ENCODE measurements at regions not wholly inside any gene's neighbourhood (a gene's known extent, or its start where the extent isn't known, plus 50 kb on each side); places are given as distances from the start of the nearest gene placed in this dataset.

DNA sequence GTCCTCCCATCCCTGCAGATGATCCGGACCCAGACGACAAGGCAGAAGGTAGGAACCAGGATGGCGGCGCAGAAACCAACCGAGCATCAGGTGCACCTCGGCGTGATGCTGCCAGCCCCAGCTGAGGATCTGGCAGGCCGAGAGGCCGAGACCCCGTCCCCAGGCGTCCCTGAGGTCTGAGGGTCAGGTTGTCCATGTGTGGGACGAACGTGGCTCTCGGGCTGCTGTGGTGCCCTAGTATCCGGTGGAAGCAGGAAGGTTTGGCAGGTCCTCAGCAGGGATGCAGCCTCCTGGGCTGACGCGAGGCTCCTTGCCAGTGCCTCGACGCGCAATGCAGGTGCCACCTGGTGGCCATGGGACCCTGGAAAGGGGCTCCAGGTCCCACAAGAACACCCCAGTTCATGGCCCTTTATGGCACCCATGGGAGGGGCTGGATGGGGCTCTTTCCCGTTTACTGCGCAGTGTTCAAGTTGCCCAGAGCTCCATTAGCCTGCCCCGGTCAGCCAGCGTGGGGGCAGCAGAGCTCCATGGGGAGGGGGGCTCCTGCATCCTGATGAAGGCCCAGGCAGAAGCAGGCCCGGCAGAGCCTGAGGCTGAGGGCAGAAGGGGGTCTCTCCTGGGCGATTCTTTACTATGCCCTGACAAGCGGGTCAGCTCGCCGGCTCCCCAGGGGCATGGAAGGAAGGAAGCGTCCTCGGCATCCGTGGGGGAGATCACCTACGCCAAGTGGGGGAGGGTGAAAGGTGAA, 129.9 kb downstream of the CTTN start:
- Histone ChIP-seq H3K9me3 (ENCODE audit: control insufficient read depth in 1 of 2, low read length in 2 of 2) (no peaks in the 10 kb centered on the region), H3K27ac (ENCODE audit: low read depth, low read length) (no peak overlapping the region), H3K9ac (ENCODE audit: low read depth in 1 of 2, low read length in 2 of 2) (no peak overlapping the region), H3K27me3 (ENCODE audit: control insufficient read depth in 1 of 2, insufficient read depth in 2 of 2, low read length in 2 of 2) (no peaks in the 10 kb centered on the region), H3K36me3 (ENCODE audit: control insufficient read depth in 1 of 2, insufficient read depth in 2 of 2, low read length in 2 of 2) (no peaks in the 10 kb centered on the region), H3K4me1 (ENCODE audit: control insufficient read depth in 1 of 2, insufficient read depth in 2 of 2, low read length in 2 of 2) (no peaks in the 10 kb centered on the region), H3K4me3 (ENCODE audit: low read depth in 1 of 2, low read length in 2 of 2) (no peak overlapping the region)

DNA sequence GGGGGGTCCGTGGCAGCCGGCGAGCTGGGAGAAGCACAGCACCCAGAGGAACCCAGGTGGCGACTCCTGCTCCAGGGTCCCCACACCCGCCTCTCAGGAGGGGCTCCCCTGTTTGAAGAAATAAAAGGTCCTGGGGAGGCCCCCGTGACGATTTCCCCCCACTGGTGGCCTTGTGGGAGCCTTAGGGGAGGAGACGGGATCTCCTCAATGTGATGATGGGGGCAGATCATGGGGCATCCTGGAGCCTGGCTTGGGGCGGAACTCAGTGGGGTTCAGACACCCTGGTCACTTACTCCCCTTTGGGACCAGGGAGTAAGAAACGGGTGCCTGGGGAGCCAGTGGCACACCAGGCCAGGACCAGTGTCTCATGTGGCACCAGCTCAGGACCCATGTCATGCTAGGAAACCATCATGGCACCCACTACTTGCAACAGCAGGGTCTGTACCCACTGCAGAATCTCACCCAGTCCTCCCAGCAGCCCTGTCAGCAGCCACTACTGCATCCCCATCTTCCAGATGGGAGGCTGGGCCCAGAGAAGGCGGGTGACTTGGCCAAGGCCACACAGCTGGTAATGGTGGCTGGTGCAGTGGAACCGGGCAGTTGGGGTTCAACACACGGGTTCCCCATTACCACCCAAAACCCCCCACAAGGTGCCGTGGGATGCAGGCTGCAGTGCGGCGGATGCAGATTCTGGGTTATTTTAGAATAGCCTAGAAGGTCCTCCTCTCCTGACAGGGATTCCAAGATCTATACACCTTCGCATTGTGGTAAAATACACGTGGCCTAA, 130.7 kb downstream of the CTTN start:
- Histone ChIP-seq H3K27ac (ENCODE audit: low read depth, low read length) (no peak overlapping the region), H3K9me3 (ENCODE audit: control insufficient read depth in 1 of 2, low read length in 2 of 2) (no peaks in the 10 kb centered on the region), H3K9ac (ENCODE audit: low read depth in 1 of 2, low read length in 2 of 2) (no peak overlapping the region), H3K27me3 (ENCODE audit: control insufficient read depth in 1 of 2, insufficient read depth in 2 of 2, low read length in 2 of 2) (no peaks in the 10 kb centered on the region), H3K4me1 (ENCODE audit: control insufficient read depth in 1 of 2, insufficient read depth in 2 of 2, low read length in 2 of 2) (no peaks in the 10 kb centered on the region), H3K36me3 (ENCODE audit: control insufficient read depth in 1 of 2, insufficient read depth in 2 of 2, low read length in 2 of 2) (no peaks in the 10 kb centered on the region), H3K4me3 (ENCODE audit: low read depth in 1 of 2, low read length in 2 of 2) (no peak overlapping the region)

DNA sequence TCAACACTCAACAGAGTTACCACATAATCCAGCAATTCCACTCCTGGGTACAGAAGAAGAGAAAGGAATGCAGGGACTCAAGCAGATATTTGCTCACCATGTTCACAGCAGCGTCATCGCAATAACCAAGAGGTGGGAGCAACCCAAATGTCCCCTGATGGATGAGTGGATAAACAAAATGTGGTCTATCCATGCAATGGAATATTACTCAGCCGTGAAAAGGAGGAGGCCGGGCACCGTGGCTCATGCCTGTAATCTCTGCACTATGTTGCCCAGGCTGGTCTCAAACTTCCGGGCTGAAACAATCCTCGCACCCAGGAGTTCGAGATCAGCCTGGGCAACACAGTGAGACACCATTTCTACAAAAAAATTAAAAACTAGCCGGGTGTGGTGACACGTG, 131.7 kb downstream of the CTTN start:
- no peaks in the 10 kb centered on the region for H3K4me1 ChIP-seq (ENCODE audit: control insufficient read depth in 1 of 2, insufficient read depth in 2 of 2, low read length in 2 of 2)
- no peak overlapping the region for H3K9ac ChIP-seq (ENCODE audit: low read depth in 1 of 2, low read length in 2 of 2)
- peaks cover 0 to 2% of the 10 kb centered on the region in 2 donors for H3K9me3 ChIP-seq (ENCODE audit: control insufficient read depth in 1 of 2, low read length in 2 of 2)
- no peak overlapping the region for H3K27ac ChIP-seq (ENCODE audit: low read depth, low read length)
- H3K36me3 ChIP-seq (ENCODE audit: control insufficient read depth in 1 of 2, insufficient read depth in 2 of 2, low read length in 2 of 2), result no peaks in the 10 kb centered on the region
- H3K4me3 ChIP-seq (ENCODE audit: low read depth in 1 of 2, low read length in 2 of 2), result no peak overlapping the region
- no peaks in the 10 kb centered on the region for H3K27me3 ChIP-seq (ENCODE audit: control insufficient read depth in 1 of 2, insufficient read depth in 2 of 2, low read length in 2 of 2)

DNA sequence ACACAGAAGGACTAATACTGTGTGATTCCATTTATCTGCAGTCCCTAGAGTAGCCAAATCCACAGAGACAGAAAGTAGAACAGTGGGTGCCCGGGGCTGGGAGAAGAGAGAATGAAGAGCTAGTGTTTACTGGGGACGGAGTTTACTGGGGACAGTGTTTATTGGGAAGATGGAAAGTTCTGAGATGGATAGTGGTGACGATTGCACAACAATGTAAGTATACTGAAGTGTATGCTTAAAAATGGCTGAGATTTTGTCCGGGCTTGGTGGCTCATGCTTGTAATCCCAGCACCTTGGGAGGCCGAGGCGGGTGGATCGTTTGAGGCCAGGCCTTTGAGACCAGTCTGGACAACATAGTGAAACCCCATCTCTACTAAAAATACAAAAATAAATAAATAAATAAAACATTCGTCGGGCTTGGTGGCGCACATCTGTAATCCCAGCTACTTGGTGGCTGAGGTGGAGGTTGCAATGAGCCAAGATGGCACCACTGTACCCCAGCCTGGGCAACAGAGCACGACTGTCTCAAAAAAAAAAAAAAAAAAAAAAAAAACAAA, 132.4 kb downstream of the CTTN start:
- Histone ChIP-seq H3K27ac (ENCODE audit: low read depth, low read length) (no peak overlapping the region), H3K36me3 (ENCODE audit: control insufficient read depth in 1 of 2, insufficient read depth in 2 of 2, low read length in 2 of 2) (no peaks in the 10 kb centered on the region), H3K27me3 (ENCODE audit: control insufficient read depth in 1 of 2, insufficient read depth in 2 of 2, low read length in 2 of 2) (no peaks in the 10 kb centered on the region), H3K9ac (ENCODE audit: low read depth in 1 of 2, low read length in 2 of 2) (no peak overlapping the region), H3K9me3 (ENCODE audit: control insufficient read depth in 1 of 2, low read length in 2 of 2) (peaks cover 0 to 2% of the 10 kb centered on the region in 2 donors), H3K4me3 (ENCODE audit: low read depth in 1 of 2, low read length in 2 of 2) (no peak overlapping the region), H3K4me1 (ENCODE audit: control insufficient read depth in 1 of 2, insufficient read depth in 2 of 2, low read length in 2 of 2) (no peaks in the 10 kb centered on the region)

DNA sequence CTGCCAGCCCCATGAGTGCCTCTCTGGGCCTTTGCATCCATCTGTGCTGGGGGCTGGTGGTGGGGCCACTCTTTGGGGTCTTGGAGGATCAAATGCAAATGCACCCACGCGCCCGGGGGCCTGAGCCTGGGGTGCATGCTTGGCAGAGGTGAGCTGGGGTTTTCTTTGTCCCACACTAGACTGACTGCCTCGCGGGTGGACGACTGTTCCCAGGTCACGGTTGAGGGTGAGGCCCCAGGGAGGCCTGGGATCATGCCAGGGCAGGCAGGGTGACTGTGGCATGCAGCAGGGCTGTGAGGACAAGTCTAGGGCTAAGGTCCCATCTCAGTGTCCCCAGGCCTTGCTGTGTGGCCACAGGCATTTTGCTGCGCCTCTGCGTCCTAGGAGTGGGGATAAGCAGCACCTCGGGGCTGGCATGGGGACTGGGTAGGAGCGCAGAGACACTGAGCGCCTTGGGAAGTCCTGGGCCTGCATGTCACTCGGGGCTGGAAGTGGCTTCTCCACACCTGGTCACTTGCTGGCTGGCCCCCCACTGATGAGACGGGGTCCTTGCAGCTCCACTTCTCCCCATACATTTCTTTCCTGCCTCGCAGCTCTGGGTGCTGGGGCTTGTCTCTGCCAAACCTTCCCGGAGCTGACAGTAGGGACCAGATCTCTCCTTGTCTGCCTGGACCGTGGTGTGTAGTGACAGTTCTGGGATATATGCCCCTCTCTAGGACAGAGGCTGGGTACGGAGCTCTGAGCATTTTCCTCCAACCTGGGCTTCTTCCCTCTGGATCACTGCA, 133.1 kb downstream of the CTTN start:
- Histone ChIP-seq H3K9me3 (ENCODE audit: control insufficient read depth in 1 of 2, low read length in 2 of 2) (peaks cover 0 to 2% of the 10 kb centered on the region in 2 donors), H3K27ac (ENCODE audit: low read depth, low read length) (no peak overlapping the region), H3K4me3 (ENCODE audit: low read depth in 1 of 2, low read length in 2 of 2) (no peak overlapping the region), H3K9ac (ENCODE audit: low read depth in 1 of 2, low read length in 2 of 2) (no peak overlapping the region), H3K27me3 (ENCODE audit: control insufficient read depth in 1 of 2, insufficient read depth in 2 of 2, low read length in 2 of 2) (no peaks in the 10 kb centered on the region), H3K36me3 (ENCODE audit: control insufficient read depth in 1 of 2, insufficient read depth in 2 of 2, low read length in 2 of 2) (no peaks in the 10 kb centered on the region), H3K4me1 (ENCODE audit: control insufficient read depth in 1 of 2, insufficient read depth in 2 of 2, low read length in 2 of 2) (no peaks in the 10 kb centered on the region)

DNA sequence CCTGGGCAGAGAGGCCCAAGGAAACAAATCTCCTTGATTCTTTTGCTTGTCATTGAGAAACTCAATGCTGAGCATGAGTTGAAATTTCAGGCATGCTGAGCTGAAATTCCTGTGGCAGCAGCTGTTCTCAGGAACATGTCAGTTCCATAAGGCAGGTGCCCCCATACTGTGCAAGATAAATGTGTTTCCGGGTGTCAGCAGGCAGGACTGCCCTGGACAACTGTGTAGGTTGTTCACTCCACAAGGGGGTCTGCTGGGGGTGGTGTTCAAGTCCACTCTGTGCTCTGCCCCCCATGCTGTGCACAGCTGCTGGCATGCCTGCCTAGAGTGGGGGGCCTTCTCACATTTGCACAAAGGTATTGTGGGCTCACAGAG, 133.7 kb downstream of the CTTN start:
- Histone ChIP-seq H3K9ac (ENCODE audit: low read depth in 1 of 2, low read length in 2 of 2) (no peak overlapping the region), H3K27me3 (ENCODE audit: control insufficient read depth in 1 of 2, insufficient read depth in 2 of 2, low read length in 2 of 2) (no peaks in the 10 kb centered on the region), H3K4me1 (ENCODE audit: control insufficient read depth in 1 of 2, insufficient read depth in 2 of 2, low read length in 2 of 2) (no peaks in the 10 kb centered on the region), H3K9me3 (ENCODE audit: control insufficient read depth in 1 of 2, low read length in 2 of 2) (peaks cover 0 to 2% of the 10 kb centered on the region in 2 donors), H3K36me3 (ENCODE audit: control insufficient read depth in 1 of 2, insufficient read depth in 2 of 2, low read length in 2 of 2) (no peaks in the 10 kb centered on the region), H3K4me3 (ENCODE audit: low read depth in 1 of 2, low read length in 2 of 2) (no peak overlapping the region), H3K27ac (ENCODE audit: low read depth, low read length) (no peak overlapping the region)

DNA sequence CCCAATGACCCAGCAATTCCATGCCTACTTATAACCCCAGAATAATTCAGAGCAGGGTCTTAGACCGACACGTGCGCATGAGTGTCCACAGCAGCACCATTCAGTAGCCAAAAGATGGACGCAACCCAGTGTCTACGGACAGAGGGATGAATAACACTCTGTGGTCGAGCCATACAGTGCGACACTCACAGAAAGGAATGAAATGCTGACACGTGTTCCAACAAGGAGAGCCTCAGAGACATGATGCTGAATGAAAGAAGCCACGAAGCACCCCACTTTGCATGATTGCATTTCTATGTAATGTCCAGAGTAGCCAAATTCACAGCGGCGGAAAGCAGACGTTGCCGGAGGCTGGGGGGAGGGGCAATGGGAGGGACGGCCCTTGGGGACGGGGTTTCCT, 134.4 kb downstream of the CTTN start:
- H3K4me3 ChIP-seq (ENCODE audit: low read depth in 1 of 2, low read length in 2 of 2), result no peak overlapping the region
- peaks cover 0 to 2% of the 10 kb centered on the region in 2 donors for H3K9me3 ChIP-seq (ENCODE audit: control insufficient read depth in 1 of 2, low read length in 2 of 2)
- no peak overlapping the region for H3K9ac ChIP-seq (ENCODE audit: low read depth in 1 of 2, low read length in 2 of 2)
- H3K27me3 ChIP-seq (ENCODE audit: control insufficient read depth in 1 of 2, insufficient read depth in 2 of 2, low read length in 2 of 2), result no peaks in the 10 kb centered on the region
- no peaks in the 10 kb centered on the region for H3K36me3 ChIP-seq (ENCODE audit: control insufficient read depth in 1 of 2, insufficient read depth in 2 of 2, low read length in 2 of 2)
- H3K27ac ChIP-seq (ENCODE audit: low read depth, low read length), result no peak overlapping the region
- no peaks in the 10 kb centered on the region for H3K4me1 ChIP-seq (ENCODE audit: control insufficient read depth in 1 of 2, insufficient read depth in 2 of 2, low read length in 2 of 2)

DNA sequence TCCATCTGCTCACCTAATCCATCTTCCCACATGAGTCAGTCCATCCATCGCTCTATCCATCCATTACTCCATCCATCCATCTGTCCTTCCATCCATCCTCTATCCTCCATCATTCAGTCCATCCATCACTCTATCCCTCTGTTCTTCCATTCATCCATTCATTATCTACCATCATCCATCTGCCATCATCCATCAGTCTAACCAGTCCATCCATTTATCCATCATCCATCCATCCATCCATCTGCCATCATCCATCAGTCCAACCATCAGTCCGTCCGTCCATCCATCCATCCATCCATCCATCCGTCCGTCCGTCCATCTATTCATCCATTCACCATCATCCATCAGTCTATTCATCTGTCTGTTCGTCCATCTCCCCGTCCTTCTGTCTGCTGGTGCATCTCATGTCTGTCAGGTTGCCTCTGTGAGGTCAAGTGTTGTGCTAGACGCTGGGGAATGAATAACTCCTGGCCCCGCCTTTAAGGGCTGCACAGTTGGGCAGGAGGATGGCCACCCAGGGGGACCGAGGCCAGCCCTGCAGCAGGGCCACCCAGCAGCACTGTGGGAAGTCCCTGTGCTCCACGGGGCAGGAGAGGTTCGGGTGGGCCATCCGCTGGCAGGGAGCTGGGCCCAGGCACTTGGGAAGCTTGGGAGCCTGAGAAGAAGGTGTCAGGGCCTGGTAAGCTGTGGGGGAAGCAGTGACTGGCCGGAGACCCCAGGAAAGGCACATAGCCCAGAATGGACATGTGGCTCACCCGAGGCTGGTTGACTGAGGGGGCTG, 137.1 kb downstream of the CTTN start:
- Histone ChIP-seq H3K36me3 (ENCODE audit: control insufficient read depth in 1 of 2, insufficient read depth in 2 of 2, low read length in 2 of 2) (no peaks in the 10 kb centered on the region), H3K27ac (ENCODE audit: low read depth, low read length) (no peak overlapping the region), H3K4me3 (ENCODE audit: low read depth in 1 of 2, low read length in 2 of 2) (no peak overlapping the region), H3K27me3 (ENCODE audit: control insufficient read depth in 1 of 2, insufficient read depth in 2 of 2, low read length in 2 of 2) (no peaks in the 10 kb centered on the region), H3K9ac (ENCODE audit: low read depth in 1 of 2, low read length in 2 of 2) (no peak overlapping the region), H3K4me1 (ENCODE audit: control insufficient read depth in 1 of 2, insufficient read depth in 2 of 2, low read length in 2 of 2) (no peaks in the 10 kb centered on the region), H3K9me3 (ENCODE audit: control insufficient read depth in 1 of 2, low read length in 2 of 2) (peaks cover 0 to 2% of the 10 kb centered on the region in 2 donors)

DNA sequence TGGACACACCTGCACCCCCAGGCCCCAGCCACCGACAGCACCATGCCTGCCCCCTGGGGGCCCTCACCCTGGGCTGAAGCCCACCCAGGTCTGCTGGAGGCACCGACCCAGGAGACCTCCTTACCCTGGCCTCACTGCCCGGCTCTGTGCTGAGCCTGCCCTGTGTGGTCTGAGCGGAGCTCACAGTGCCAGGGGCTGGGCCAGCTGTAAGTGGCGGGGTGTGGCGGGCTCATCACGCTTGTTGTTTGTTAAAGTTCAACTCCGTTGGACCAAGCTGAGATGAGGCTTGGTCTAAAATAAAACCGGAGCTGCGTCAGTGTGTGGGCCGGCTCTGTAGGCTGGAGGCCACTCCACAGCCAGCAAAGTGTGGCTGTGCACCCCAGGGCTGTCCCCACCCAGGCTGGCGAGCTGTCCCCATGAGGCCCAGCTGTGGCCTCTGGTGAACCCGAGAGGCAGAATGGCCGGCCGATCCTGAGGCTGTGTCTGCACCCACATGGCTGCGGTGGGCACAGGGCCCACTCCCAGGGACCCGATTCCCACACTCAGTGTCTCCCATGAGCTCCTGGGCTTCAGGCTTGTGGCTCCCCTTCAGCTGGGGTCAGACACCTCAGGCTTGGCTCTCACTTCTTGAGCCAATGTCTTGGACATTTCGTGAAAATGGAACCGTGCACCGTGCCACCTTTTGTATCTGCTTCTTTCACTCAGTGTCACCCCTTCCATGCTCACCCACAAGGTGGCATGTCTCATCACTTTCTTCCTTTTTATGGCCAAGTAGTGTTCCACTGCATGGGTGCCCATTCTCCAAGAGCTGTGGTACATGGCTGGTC, 137.9 kb downstream of the CTTN start:
- H3K4me3 ChIP-seq (ENCODE audit: low read depth in 1 of 2, low read length in 2 of 2), result no peak overlapping the region
- H3K9ac ChIP-seq (ENCODE audit: low read depth in 1 of 2, low read length in 2 of 2), result no peak overlapping the region
- H3K9me3 ChIP-seq (ENCODE audit: control insufficient read depth in 1 of 2, low read length in 2 of 2), result peaks cover 0 to 2% of the 10 kb centered on the region in 2 donors
- H3K27ac ChIP-seq (ENCODE audit: low read depth, low read length), result no peak overlapping the region
- H3K4me1 ChIP-seq (ENCODE audit: control insufficient read depth in 1 of 2, insufficient read depth in 2 of 2, low read length in 2 of 2), result no peaks in the 10 kb centered on the region
- H3K27me3 ChIP-seq (ENCODE audit: control insufficient read depth in 1 of 2, insufficient read depth in 2 of 2, low read length in 2 of 2), result no peaks in the 10 kb centered on the region
- no peaks in the 10 kb centered on the region for H3K36me3 ChIP-seq (ENCODE audit: control insufficient read depth in 1 of 2, insufficient read depth in 2 of 2, low read length in 2 of 2)

All from duodenal mucosa (tissue), 2 donors.